ENCODE measurements at regions not wholly inside any gene's neighbourhood (a gene's known extent, or its start where the extent isn't known, plus 50 kb on each side); places are given as distances from the start of the nearest gene placed in this dataset.

- TF ChIP-seq CTCF (IDR thresholded peaks at IDR 0.05; ENCODE audit: low read depth, low read length), result no peak
- TF ChIP-seq MAX (IDR thresholded peaks at IDR 0.05; ENCODE audit: low read depth, low read length), result no peak
- no peak for TF ChIP-seq POLR2A (IDR thresholded peaks at IDR 0.05; ENCODE audit: extremely low read depth, insufficient read length)
Measured at GRCh38 chr6:19268718-19269117, 568.5 kb upstream of the ID4 start.
